HepG2 (cell line): ENCODE measurements at regions not wholly inside any gene's neighbourhood (a gene's known extent, or its start where the extent isn't known, plus 50 kb on each side); places are given as distances from the start of the nearest gene placed in this dataset.

Experiments used
- ATF6 ChIP-seq: sonication (generic); formaldehyde crosslinking; conservative IDR thresholded peaks from 2 replicates; pipeline ENCODE4 v1.4.0; 2020; ENCODE audit warnings: missing genetic modification reagents
- RAD21 ChIP-seq: fragments of 450-650 bp; formaldehyde crosslinking; IDR thresholded peaks from 2 replicates; pipeline ENCODE4 v1.5.0; 2020; ENCODE audit warnings: mild to moderate bottlenecking
- RNF2 ChIP-seq: fragments of 450-650 bp; conservative IDR thresholded peaks from 2 replicates; pipeline ENCODE4 v1.6.1; 2016; ENCODE audit warnings: low read depth
- TARDBP ChIP-seq: sonication (generic); formaldehyde crosslinking; IDR thresholded peaks from 2 replicates; pipeline ENCODE4 v1.8.0; 2022; ENCODE audit warnings: mild to moderate bottlenecking, missing genetic modification reagents
- ZNF563 ChIP-seq: sonication (generic); formaldehyde crosslinking; IDR thresholded peaks from 2 replicates; pipeline ENCODE4 v1.8.0; 2022; ENCODE audit warnings: mild to moderate bottlenecking, moderate library complexity, missing genetic modification reagents

GRCh38 chr4:147326591-147326990 lies 154.3 kb upstream of the EDNRA start:
- no peak for TF ChIP-seq ZNF563 (CRISPR knock-in tag)
- TF ChIP-seq RAD21 (CRISPR knock-in tag), result no peak
- no peak for TF ChIP-seq TARDBP (CRISPR knock-in tag)
- no peak for TF ChIP-seq ATF6 (CRISPR knock-in tag)
- TF ChIP-seq RNF2, result no peak
